ENCODE measurements at regions not wholly inside any gene's neighbourhood (a gene's known extent, or its start where the extent isn't known, plus 50 kb on each side); places are given as distances from the start of the nearest gene placed in this dataset.

GRCh38 chr11:134947556-134947955 is 535.5 kb upstream of the B3GAT1 start:
- H3K4me3 Mint-ChIP-seq, result no peak overlapping the region
- no peak for DNase-seq
- no peak for TF ChIP-seq CTCF (IDR thresholded peaks at IDR 0.05)

DNA sequence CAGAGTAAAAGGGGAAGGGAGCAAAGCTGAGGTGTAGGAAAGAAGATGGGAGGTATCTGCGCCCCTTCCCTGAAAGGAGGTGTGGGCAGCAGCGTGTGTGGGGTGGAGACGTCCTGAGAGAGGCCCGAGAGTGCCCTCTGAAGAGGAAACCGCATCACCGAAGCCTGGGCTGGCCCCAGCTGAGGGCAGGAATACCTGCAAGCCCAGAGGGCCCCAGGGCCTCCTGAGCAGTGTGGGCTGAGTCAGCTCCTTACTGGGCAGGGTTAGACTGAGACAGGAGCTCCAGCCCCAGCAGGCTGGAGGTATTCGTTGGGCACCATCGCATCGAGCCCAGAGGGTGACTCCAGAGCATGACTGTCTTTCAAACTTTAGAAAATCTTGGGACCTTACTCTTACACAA is 534.0 kb upstream of the B3GAT1 start:
- Mint-ChIP-seq H3K36me3 (ENCODE audit: low read depth) (no peaks in the 10 kb centered on the region), H3K4me1 (no peaks in the 10 kb centered on the region), H3K27me3 (peaks cover 1% of the 10 kb centered on the region), H3K9me3 (no peaks in the 10 kb centered on the region), H3K27ac (no peak overlapping the region), H3K4me3 (no peak overlapping the region)
- DNase-seq (no peak), ATAC-seq (ENCODE audit: low read depth) (no peak)
- no peak for TF ChIP-seq CTCF (IDR thresholded peaks at IDR 0.05)
- intact Hi-C loops (cut with micrococcal nuclease), result no loop called here
- ChIA-PET CTCF (no interaction called here), POLR2A (no interaction called here)

More at GRCh38 chr11:134947556-134947955, 535.5 kb upstream of the B3GAT1 start:
- H3K27me3 Mint-ChIP-seq, result no peaks in the 10 kb centered on the region
- intact Hi-C loops (cut with micrococcal nuclease), result no loop called here
- ATAC-seq (ENCODE audit: low read depth), result no peak
- H3K36me3 Mint-ChIP-seq (ENCODE audit: low read depth), result no peaks in the 10 kb centered on the region
- ChIA-PET CTCF (no interaction called here), POLR2A (no interaction called here)
- no peak overlapping the region for H3K27ac Mint-ChIP-seq
- no peaks in the 10 kb centered on the region for H3K9me3 Mint-ChIP-seq
- H3K4me1 Mint-ChIP-seq, result no peaks in the 10 kb centered on the region

DNA sequence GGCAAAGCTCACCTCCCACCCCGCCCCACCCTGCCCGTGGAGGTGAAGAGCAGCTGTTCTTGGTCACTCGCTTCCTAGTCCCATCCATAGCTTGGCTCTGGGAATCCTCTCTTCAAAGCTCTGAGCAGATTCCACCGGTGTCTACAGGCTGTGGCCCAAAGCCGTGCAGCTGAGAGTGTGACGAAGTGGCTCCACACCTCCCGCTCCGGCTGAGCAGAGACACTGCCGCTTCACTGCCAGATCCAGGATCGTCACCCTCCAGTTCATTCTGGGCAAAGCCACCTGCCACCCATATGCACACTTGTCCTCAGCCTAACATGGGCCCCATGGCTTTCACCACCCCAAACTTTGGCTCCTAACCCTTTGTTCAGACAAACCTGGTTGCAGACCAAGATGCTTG is 532.9 kb upstream of the B3GAT1 start:
- ATAC-seq (ENCODE audit: low read depth), result no peak
- no peak for TF ChIP-seq CTCF (IDR thresholded peaks at IDR 0.05)
- ChIA-PET CTCF (no interaction called here), POLR2A (no interaction called here)
- Mint-ChIP-seq H3K4me3 (no peak overlapping the region), H3K4me1 (no peaks in the 10 kb centered on the region), H3K27ac (no peak overlapping the region), H3K27me3 (peaks cover 2% of the 10 kb centered on the region), H3K9me3 (no peaks in the 10 kb centered on the region), H3K36me3 (ENCODE audit: low read depth) (no peaks in the 10 kb centered on the region)
- no peak for DNase-seq
- intact Hi-C loops (cut with micrococcal nuclease), result no loop called here

GRCh38 chr11:134944131-134944530 is 532.1 kb upstream of the B3GAT1 start:
- TF ChIP-seq CTCF (IDR thresholded peaks at IDR 0.05), result no peak
- DNase-seq (no peak), ATAC-seq (ENCODE audit: low read depth) (no peak)
- ChIA-PET POLR2A (no interaction called here), CTCF (no interaction called here)
- H3K36me3 Mint-ChIP-seq (ENCODE audit: low read depth), result no peaks in the 10 kb centered on the region
- no peaks in the 10 kb centered on the region for H3K9me3 Mint-ChIP-seq
- H3K4me1 Mint-ChIP-seq, result no peaks in the 10 kb centered on the region
- intact Hi-C loops (cut with micrococcal nuclease), result no loop called here
- H3K27me3 Mint-ChIP-seq, result peaks cover 2% of the 10 kb centered on the region
- no peak overlapping the region for H3K27ac Mint-ChIP-seq
- no peak overlapping the region for H3K4me3 Mint-ChIP-seq

GRCh38 chr11:134943544-134943943 is 531.5 kb upstream of the B3GAT1 start:
- POLR2A ChIA-PET, result no interaction called here

More at GRCh38 chr11:134943544-134943943, 531.5 kb upstream of the B3GAT1 start:
- Mint-ChIP-seq H3K4me1 (no peaks in the 10 kb centered on the region), H3K9me3 (no peaks in the 10 kb centered on the region), H3K36me3 (ENCODE audit: low read depth) (no peaks in the 10 kb centered on the region), H3K4me3 (no peak overlapping the region), H3K27me3 (peaks cover 2% of the 10 kb centered on the region), H3K27ac (no peak overlapping the region)
- CTCF ChIA-PET, result no interaction called here
- DNase-seq (no peak), ATAC-seq (ENCODE audit: low read depth) (no peak)
- intact Hi-C loops (cut with micrococcal nuclease), result no loop called here
- TF ChIP-seq CTCF (IDR thresholded peaks at IDR 0.05), result no peak
